Pons (tissue), 1 donor: ENCODE measurements at regions not wholly inside any gene's neighbourhood (a gene's known extent, or its start where the extent isn't known, plus 50 kb on each side); places are given as distances from the start of the nearest gene placed in this dataset.

Experiments
- DNase-seq: peaks from one replicate; pipeline ENCODE4 v3.0.0-alpha.2; 2016; ENCODE audit warnings: low spot score

- DNase-seq = no peak
Measured at GRCh38 chr1:30187413-30188023, 535.9 kb downstream of the MATN1 start.

GRCh38 chr1:30186586-30186985 is 536.8 kb downstream of the MATN1 start:
- no peak for DNase-seq

- no peak for DNase-seq
Measured at GRCh38 chr1:30185809-30186208, 537.6 kb downstream of the MATN1 start.

- no peak for DNase-seq
Measured at GRCh38 chr1:30185313-30185712, 538.1 kb downstream of the MATN1 start.

GRCh38 chr1:30184393-30185141 is 538.8 kb downstream of the MATN1 start:
- DNase-seq = no peak

GRCh38 chr1:30183895-30184294 is 539.5 kb downstream of the MATN1 start:
- DNase-seq = no peak

- DNase-seq = no peak
Measured at GRCh38 chr1:30183006-30183405, 540.4 kb downstream of the MATN1 start.

- no peak for DNase-seq
Measured at GRCh38 chr1:30179942-30180543, 543.3 kb downstream of the MATN1 start.

GRCh38 chr1:30176477-30176876 is 546.9 kb downstream of the MATN1 start:
- DNase-seq = no peak

GRCh38 chr1:30174499-30174898 is 548.9 kb downstream of the MATN1 start:
- DNase-seq = no peak

- no peak for DNase-seq
Measured at GRCh38 chr1:30173560-30173959, 549.8 kb downstream of the MATN1 start.

- DNase-seq = no peak
Measured at GRCh38 chr1:30172757-30173156, 550.6 kb downstream of the MATN1 start.

GRCh38 chr1:30172299-30172694 is 551.1 kb downstream of the MATN1 start:
- no peak for DNase-seq

GRCh38 chr1:30171537-30172298 is 551.7 kb downstream of the MATN1 start:
- DNase-seq = no peak

GRCh38 chr1:30169269-30169668 is 554.1 kb downstream of the MATN1 start:
- DNase-seq = no peak

GRCh38 chr1:30166174-30166573 is 557.2 kb downstream of the MATN1 start:
- no peak for DNase-seq

- DNase-seq = no peak
Measured at GRCh38 chr1:30165116-30165515, 558.3 kb downstream of the MATN1 start.

- no peak for DNase-seq
Measured at GRCh38 chr1:30164693-30165092, 558.7 kb downstream of the MATN1 start.

- DNase-seq = no peak
Measured at GRCh38 chr1:30162565-30162964, 560.8 kb downstream of the MATN1 start.

GRCh38 chr1:30161953-30162352 is 561.4 kb downstream of the MATN1 start:
- DNase-seq = no peak

- no peak for DNase-seq
Measured at GRCh38 chr1:30160999-30161689, 562.2 kb downstream of the MATN1 start.

- no peak for DNase-seq
Measured at GRCh38 chr1:30159015-30159414, 564.4 kb downstream of the MATN1 start.
